Omental fat pad (tissue), 3 donors: ENCODE measurements at regions not wholly inside any gene's neighbourhood (a gene's known extent, or its start where the extent isn't known, plus 50 kb on each side); places are given as distances from the start of the nearest gene placed in this dataset.

Experiments used
- ATAC-seq: fragments of 150-250 bp; one replicate; pipeline ENCODE4 v1.9.1; 2016; ENCODE audit warnings: mild to moderate bottlenecking, moderate library complexity; ENCODE audit not compliant: low FRiP score
- DNase-seq: peaks from one replicate; pipeline ENCODE4 v3.0.0-alpha.2; 2019; ENCODE audit warnings: low spot score
- TF ChIP-seq, protein P1 (sequence below), 3 donors: fragments of 450-650 bp; IDR thresholded peaks; one replicate each; pipeline ENCODE4 v1.5.1; 2016 to 2017; ENCODE audit warnings: antibody characterized with exemption in 3 of 3, mild to moderate bottlenecking in 3 of 3, moderate library complexity in 2 of 3

DNA sequence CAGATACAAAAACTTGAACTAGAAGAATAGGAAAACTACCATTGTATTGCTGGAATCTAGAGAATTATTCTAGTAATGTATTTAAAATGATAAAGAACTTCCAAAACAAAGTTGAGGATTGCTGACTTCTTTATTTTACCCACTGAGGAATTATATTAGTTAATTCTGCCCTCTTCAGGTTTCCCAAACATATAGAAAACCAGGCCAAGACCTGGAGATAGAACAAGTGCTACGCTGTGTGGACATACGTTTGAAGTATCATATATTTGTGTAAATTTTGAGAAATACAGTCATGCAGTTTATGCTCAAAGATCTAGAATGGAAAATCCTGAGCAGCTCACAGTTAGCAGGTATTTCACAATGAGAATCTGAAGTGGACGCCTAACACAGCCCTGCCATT is 162.3 kb upstream of the CYLC2 start:
- TF ChIP-seq, protein P1, sequence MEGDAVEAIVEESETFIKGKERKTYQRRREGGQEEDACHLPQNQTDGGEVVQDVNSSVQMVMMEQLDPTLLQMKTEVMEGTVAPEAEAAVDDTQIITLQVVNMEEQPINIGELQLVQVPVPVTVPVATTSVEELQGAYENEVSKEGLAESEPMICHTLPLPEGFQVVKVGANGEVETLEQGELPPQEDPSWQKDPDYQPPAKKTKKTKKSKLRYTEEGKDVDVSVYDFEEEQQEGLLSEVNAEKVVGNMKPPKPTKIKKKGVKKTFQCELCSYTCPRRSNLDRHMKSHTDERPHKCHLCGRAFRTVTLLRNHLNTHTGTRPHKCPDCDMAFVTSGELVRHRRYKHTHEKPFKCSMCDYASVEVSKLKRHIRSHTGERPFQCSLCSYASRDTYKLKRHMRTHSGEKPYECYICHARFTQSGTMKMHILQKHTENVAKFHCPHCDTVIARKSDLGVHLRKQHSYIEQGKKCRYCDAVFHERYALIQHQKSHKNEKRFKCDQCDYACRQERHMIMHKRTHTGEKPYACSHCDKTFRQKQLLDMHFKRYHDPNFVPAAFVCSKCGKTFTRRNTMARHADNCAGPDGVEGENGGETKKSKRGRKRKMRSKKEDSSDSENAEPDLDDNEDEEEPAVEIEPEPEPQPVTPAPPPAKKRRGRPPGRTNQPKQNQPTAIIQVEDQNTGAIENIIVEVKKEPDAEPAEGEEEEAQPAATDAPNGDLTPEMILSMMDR (IDR thresholded peaks at IDR 0.05): no peak

DNA sequence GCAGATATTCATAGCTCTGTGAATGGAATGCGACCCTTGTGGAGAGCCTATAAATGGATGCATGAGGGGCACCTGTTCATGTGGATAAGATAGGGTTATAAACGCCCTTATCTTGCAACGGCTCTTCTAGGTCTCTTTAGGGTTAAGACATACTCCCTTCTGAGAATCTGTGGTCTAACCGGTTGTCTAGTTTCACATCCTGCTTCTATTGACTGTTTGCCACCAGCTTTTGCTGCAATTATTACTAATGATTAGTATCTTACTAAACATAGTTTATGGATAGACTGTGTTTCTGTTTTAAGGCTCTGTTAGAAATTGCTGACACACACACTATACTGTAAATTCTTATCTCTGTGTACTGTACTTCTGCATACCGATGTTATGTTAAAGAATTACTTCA is 198.9 kb upstream of the CYLC2 start:
- no peak for DNase-seq
- TF ChIP-seq, protein P1 (IDR thresholded peaks at IDR 0.05): no peak
- no peak for ATAC-seq

More for the DNA sequence above, 162.3 kb upstream of the CYLC2 start:
- ATAC-seq: no peak
- DNase-seq: no peak

DNA sequence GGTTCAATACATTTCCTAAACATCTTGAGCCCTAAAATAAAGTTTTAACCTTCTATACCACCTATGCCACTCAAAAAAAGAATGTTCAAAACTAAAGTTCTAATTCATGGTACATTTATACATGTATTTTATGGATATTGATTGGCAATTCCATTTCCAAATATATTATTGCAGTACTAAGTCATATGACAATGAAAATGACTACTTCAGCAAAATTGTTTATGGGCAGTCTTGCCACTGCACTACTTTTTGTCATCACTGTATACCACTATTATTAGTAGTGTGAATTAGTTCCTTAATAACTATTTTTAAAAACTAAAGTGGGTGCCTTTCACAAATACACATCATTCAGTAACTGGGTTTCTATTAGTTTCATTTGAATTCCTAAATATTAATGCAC is 199.6 kb upstream of the CYLC2 start:
- TF ChIP-seq, protein P1 (IDR thresholded peaks at IDR 0.05): no peak
- DNase-seq (no peak), ATAC-seq (no peak)

DNA sequence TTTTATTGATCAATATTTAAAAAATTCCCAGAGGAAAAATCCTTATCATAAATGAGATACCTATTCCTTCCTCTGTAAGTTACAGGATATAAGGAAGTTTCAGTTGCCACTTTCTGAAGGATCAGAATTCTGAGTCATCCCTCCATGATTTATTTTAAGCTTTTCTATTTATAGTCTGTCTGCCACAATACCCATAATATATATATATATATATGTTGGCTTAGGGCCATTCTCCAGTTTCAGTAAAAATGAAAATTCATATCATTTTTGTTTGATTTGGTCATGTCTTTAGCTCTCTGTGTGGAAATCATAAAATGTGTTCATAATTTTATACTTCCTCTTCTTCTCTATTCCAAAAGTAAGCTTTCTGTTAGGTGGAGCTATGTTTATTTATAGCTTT is 215.8 kb upstream of the CYLC2 start:
- ATAC-seq (no peak), DNase-seq (no peak)
- TF ChIP-seq, protein P1 (IDR thresholded peaks at IDR 0.05): no peak

DNA sequence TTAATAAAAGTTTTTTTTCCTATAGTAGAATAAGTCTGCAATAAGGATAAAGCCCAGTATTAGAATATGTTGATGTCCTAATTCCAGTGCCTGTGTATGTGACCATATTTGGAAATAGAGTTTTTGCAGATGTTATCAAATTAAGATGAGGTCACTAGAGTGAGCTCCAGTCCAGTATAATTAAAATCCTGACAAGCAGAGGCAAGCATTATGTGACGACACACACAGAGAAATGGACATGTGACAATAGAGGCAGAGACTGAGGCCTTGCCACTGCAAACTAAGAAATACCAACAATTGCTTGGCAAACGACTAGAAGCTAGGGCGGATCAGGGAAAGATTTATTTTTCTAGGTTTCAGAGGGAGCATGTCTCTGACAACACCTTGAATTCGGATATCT is 216.4 kb upstream of the CYLC2 start:
- ATAC-seq (no peak), DNase-seq (no peak)
- TF ChIP-seq, protein P1 (IDR thresholded peaks at IDR 0.05): no peak

DNA sequence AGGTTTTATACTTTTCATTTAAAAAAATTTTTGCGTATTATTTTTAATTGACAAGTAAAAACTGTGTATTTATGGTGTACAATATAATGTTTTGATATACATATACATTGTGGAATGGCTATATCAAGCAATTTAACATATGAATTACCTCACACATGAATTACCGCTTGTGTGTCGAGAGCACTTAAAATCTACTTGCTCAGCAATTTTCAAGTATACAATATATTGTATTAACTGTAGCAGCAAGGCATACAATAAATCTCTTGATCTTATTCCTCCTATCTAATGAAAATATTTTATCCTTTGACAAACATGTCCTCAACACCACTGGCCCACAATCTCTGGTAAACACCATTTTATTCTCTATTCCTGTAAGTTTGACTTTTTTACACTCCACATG is 224.4 kb upstream of the CYLC2 start:
- no peak for ATAC-seq
- TF ChIP-seq, protein P1 (IDR thresholded peaks at IDR 0.05): no peak
- DNase-seq: no peak

DNA sequence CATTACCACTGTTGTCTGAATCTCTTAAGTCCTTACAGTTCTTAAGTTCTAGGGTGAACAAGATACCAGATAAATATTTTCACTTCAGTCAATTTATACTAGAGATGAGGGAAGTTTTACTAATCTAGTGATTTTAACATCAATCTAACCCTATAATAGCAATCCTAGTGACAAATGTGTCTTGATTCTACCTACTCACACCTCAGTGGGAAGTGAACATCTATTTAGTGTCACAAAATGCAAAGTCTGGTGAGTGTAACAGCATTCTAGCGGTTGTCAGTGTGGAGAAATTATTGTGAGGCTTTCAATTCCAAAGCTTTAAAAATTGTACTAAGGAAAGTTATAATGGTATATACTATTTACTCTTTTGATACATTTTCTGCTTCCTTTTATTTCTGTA is 225.8 kb upstream of the CYLC2 start:
- no peak for DNase-seq
- TF ChIP-seq, protein P1 (IDR thresholded peaks at IDR 0.05): no peak
- no peak for ATAC-seq
